Esophagus squamous epithelium (tissue), 4 donors: ENCODE measurements at regions not wholly inside any gene's neighbourhood (a gene's known extent, or its start where the extent isn't known, plus 50 kb on each side); places are given as distances from the start of the nearest gene placed in this dataset.

ENCODE experiments used
- CTCF ChIP-seq, 6 experiments: fragments of 450-650 bp in 4 of 6; fragments of 200-600 bp in 2 of 6; sonication (generic) in 2 of 6; IDR thresholded peaks; one replicate each; pipeline ENCODE4 v1.5.1; 2016 to 2019; ENCODE audit warnings: antibody characterized with exemption in 6 of 6, mild to moderate bottlenecking in 4 of 6, moderate library complexity in 4 of 6
- POLR2A ChIP-seq, 4 donors: fragments of 450-650 bp; IDR thresholded peaks; one replicate each; pipeline ENCODE4 v1.6.1; 2017; ENCODE audit warnings: antibody characterized with exemption in 4 of 4, mild to moderate bottlenecking in 4 of 4, moderate library complexity in 3 of 4

DNA sequence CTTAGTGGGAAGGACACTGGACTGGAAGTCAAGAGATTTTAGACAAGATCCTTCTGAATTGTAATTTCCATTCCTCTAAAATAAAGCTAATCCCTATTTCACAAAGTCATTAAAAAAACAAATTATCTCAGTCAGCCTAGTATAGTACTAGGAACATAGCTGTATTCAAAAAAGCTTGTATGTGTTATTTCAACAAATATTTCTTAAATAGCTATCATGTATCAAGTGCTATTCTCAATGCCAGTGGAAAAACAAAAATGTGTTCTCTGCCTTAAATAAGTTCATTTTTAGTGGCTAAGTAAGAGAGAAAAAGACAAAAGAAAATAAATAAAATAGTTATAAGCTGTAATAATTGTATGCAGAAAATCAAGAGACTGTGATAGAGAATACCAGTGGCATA is 541.8 kb upstream of the CDH2 start:
- no peak for TF ChIP-seq CTCF (IDR thresholded peaks at IDR 0.05)
- no peak for TF ChIP-seq POLR2A (IDR thresholded peaks at IDR 0.05)
